ENCODE measurements at regions not wholly inside any gene's neighbourhood (a gene's known extent, or its start where the extent isn't known, plus 50 kb on each side); places are given as distances from the start of the nearest gene placed in this dataset.

GRCh38 chr5:114565139-114565538 is 203.3 kb downstream of the KCNN2 start:
- TF ChIP-seq CTCF (IDR thresholded peaks at IDR 0.05) (no peak), POLR2A (IDR thresholded peaks at IDR 0.05) (no peak)
